22Rv1 (cell line): ENCODE measurements at regions not wholly inside any gene's neighbourhood (a gene's known extent, or its start where the extent isn't known, plus 50 kb on each side); places are given as distances from the start of the nearest gene placed in this dataset.
"Not testable (repeated sequence)": the region's sequence is repeated elsewhere in the genome, so short reads cannot be mapped to it uniquely, and the experiment has no call there.

ENCODE experiments used
- H3K27ac ChIP-seq: fragments of 450-650 bp; 2 replicates; pipeline ENCODE4 v1.5.1; 2017
- CTCF ChIP-seq: fragments of 450-650 bp; IDR thresholded peaks from 2 replicates; pipeline ENCODE4 v1.5.1; 2017; ENCODE audit warnings: mild to moderate bottlenecking
- ZFX ChIP-seq: fragments of 450-650 bp; IDR thresholded peaks from 2 replicates; pipeline ENCODE4 v1.6.1; 2017; ENCODE audit warnings: antibody characterized with exemption, borderline replicate concordance

GRCh38 chrX:7347465-7347864, 199.5 kb upstream of the PUDP start:
- TF ChIP-seq ZFX (no peak), CTCF (no peak)

GRCh38 chrX:7346021-7346420, 198.1 kb upstream of the PUDP start:
- H3K27ac ChIP-seq = no peak overlapping the region
- TF ChIP-seq CTCF (no peak), ZFX (no peak)

More at GRCh38 chrX:7347465-7347864, 199.5 kb upstream of the PUDP start:
- H3K27ac ChIP-seq = no peak overlapping the region

- no peak overlapping the region for H3K27ac ChIP-seq
- TF ChIP-seq ZFX = no peak
- TF ChIP-seq CTCF = no peak
These were observed 195.2 kb upstream of the PUDP start for GRCh38 chrX:7343181-7343580.

- H3K27ac ChIP-seq = not testable (repeated sequence)
These were observed 187.9 kb upstream of the PUDP start for GRCh38 chrX:7335816-7336362.

GRCh38 chrX:7334253-7334935, 186.4 kb upstream of the PUDP start:
- no peak overlapping the region for H3K27ac ChIP-seq
- TF ChIP-seq CTCF = no peak
- TF ChIP-seq ZFX = no peak

- H3K27ac ChIP-seq = no peak overlapping the region
- no peak for TF ChIP-seq ZFX
- no peak for TF ChIP-seq CTCF
These were observed 183.2 kb upstream of the PUDP start for GRCh38 chrX:7330971-7331746.

GRCh38 chrX:7330556-7330955, 182.6 kb upstream of the PUDP start:
- H3K27ac ChIP-seq = no peak overlapping the region
- TF ChIP-seq CTCF (no peak), ZFX (no peak)
